ENCODE measurements at regions not wholly inside any gene's neighbourhood (a gene's known extent, or its start where the extent isn't known, plus 50 kb on each side); places are given as distances from the start of the nearest gene placed in this dataset.

GRCh38 chr10:70962686-70963085 is 74.3 kb upstream of the PCBD1 start:
- TF ChIP-seq CTCF (IDR thresholded peaks at IDR 0.05) (no peak), EZH2 (IDR thresholded peaks at IDR 0.05; ENCODE audit: borderline replicate concordance, insufficient read depth, low read depth, low read length, poor library complexity, severe bottlenecking) (no peak)
